Activated CD8-positive, alpha-beta T cell treated with anti-CD3 and anti-CD28 coated beads for 36 hours (primary cell): ENCODE measurements at regions not wholly inside any gene's neighbourhood (a gene's known extent, or its start where the extent isn't known, plus 50 kb on each side); places are given as distances from the start of the nearest gene placed in this dataset.
"Not testable (repeated sequence)": the region's sequence is repeated elsewhere in the genome, so short reads cannot be mapped to it uniquely, and the experiment has no call there.

Experiments
- ATAC-seq: fragments of 200-7000 bp; cut with Tn5 transposase; one replicate; pipeline ENCODE4 v1.10.0; 2021; ENCODE audit warnings: mild to moderate bottlenecking, moderate library complexity
- CTCF ChIA-PET: fragments of 350-600 bp; sonication (Branson Sonifier 250); formaldehyde crosslinking; loops from one replicate; lab custom pipeline; 2021; ENCODE audit warnings: antibody characterized with exemption; lab: Charles Lee
- POLR2A ChIA-PET: fragments of 350-600 bp; sonication (Branson Sonifier 250); formaldehyde crosslinking; loops from one replicate; lab custom pipeline; 2021; ENCODE audit warnings: antibody characterized with exemption; lab: Charles Lee
- DNase-seq: peaks from one replicate; pipeline ENCODE4 v3.0.0-alpha.2; 2020
- H3K27ac Mint-ChIP-seq: one replicate; pipeline ENCODE4 v1.8.0; 2021; ENCODE audit warnings: mild to moderate bottlenecking, mixed read lengths
- H3K27me3 Mint-ChIP-seq: one replicate; pipeline ENCODE4 v1.8.0; 2021; ENCODE audit warnings: mixed read lengths
- H3K36me3 Mint-ChIP-seq: one replicate; pipeline ENCODE4 v1.8.0; 2021; ENCODE audit warnings: low read depth, mixed read lengths
- H3K4me1 Mint-ChIP-seq: one replicate; pipeline ENCODE4 v1.8.0; 2021; ENCODE audit warnings: low read depth, mixed read lengths
- H3K4me3 Mint-ChIP-seq: one replicate; pipeline ENCODE4 v1.8.0; 2021; ENCODE audit warnings: mild to moderate bottlenecking, moderate library complexity, mixed read lengths
- H3K9me3 Mint-ChIP-seq: one replicate; pipeline ENCODE4 v1.8.0; 2021; ENCODE audit warnings: mixed read lengths
- CTCF ChIP-seq: fragments of 200-600 bp; IDR thresholded peaks from one replicate; pipeline ENCODE4 v1.8.0; 2022; ENCODE audit warnings: antibody characterized with exemption, mild to moderate bottlenecking
- intact Hi-C: fragments of 100-400 bp; cut with micrococcal nuclease; formaldehyde crosslinking; loops from one replicate; pipeline ENCODE4 v1.10.0; 2022

DNA sequence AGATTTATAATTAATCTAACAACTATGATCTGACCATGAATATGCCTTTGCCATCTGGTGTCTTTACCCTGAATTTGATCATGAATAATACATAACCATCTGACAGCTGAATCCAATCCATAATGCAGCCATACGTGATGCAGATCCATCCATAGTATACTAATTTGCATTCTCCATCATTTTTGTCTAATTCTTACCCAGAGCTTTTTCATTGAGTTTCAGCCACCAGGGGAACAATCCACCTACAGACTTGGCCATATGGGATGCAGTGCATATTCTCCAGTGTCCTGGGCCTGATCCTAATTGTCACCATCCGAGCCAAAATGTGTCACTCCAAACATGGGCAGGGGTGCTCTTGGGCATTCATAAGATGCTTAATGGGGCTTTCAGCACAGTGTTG is 227.2 kb upstream of the CRIM1 start:
- POLR2A ChIA-PET, result no interaction called here
- ATAC-seq, result no peak
- CTCF ChIA-PET, result no interaction called here
- Mint-ChIP-seq H3K4me1 (peaks cover 7% of the 10 kb centered on the region), H3K4me3 (no peak overlapping the region), H3K27me3 (no peaks in the 10 kb centered on the region), H3K9me3 (no peaks in the 10 kb centered on the region), H3K36me3 (no peaks in the 10 kb centered on the region), H3K27ac (no peak overlapping the region)
- DNase-seq, result no peak
- intact Hi-C loops, result no loop called here
- TF ChIP-seq CTCF, result no peak

- Mint-ChIP-seq H3K27me3 (peaks cover 5% of the 10 kb centered on the region), H3K9me3 (peaks cover 3% of the 10 kb centered on the region), H3K27ac (no peak overlapping the region), H3K4me3 (no peak overlapping the region), H3K4me1 (peaks cover 7% of the 10 kb centered on the region), H3K36me3 (no peaks in the 10 kb centered on the region)
- DNase-seq (no peak), ATAC-seq (no peak)
- no peak for TF ChIP-seq CTCF
- ChIA-PET POLR2A (no interaction called here), CTCF (no interaction called here)
- intact Hi-C loops, result no loop called here
These were observed 229.9 kb upstream of the CRIM1 start for GRCh38 chr2:36125702-36126101.

DNA sequence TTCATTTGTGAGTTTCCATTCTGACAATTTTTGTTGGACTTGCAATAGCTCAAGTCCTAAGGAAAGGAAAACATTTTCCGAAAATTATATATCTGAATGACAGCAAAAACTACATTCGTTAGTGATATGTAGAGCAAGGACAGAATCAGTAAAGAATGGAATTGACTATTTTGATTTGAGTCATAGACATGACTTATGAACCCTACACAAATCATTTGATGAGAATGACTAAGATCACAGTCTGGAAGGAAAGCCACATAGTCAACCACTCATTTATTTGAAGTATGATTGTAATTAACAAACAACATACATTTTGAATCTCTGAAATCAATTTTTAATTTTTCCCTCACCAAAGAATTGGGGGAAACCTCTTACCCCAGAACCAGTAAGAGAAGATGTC is 231.6 kb upstream of the CRIM1 start:
- TF ChIP-seq CTCF, result no peak
- H3K4me1 Mint-ChIP-seq, result peaks cover 7% of the 10 kb centered on the region
- ATAC-seq, result peak; percentile 42
- H3K4me3 Mint-ChIP-seq, result no peak overlapping the region
- H3K27ac Mint-ChIP-seq, result no peak overlapping the region
- H3K36me3 Mint-ChIP-seq, result no peaks in the 10 kb centered on the region
- POLR2A ChIA-PET, result no interaction called here
- CTCF ChIA-PET, result no interaction called here
- H3K27me3 Mint-ChIP-seq, result peaks cover 5% of the 10 kb centered on the region
- H3K9me3 Mint-ChIP-seq, result peaks cover 3% of the 10 kb centered on the region
- no peak for DNase-seq
- intact Hi-C loops, result no loop called here

DNA sequence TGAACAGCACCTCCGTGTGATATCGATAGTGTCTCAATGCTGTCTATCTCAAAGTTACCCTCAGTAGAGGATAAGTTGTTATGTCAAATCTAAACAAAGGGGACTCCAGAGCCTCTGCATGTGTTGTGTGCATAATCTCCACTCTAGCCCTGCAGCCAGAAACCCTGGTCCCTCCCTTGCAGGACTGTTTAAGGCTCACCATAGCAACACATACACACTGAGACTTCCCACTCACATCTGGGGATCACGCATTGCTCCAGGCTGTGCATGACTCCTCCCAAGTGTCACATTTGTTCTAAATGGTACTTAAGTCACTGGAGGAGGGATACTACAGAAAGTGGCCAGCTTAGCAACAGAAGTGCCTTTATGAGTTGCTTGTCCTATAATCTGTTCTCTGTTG is 258.6 kb upstream of the CRIM1 start:
- DNase-seq (no peak), ATAC-seq (no peak)
- no peak overlapping the region for H3K4me3 Mint-ChIP-seq
- POLR2A ChIA-PET, result no interaction called here
- H3K27me3 Mint-ChIP-seq, result no peaks in the 10 kb centered on the region
- peaks cover 4% of the 10 kb centered on the region for H3K9me3 Mint-ChIP-seq
- H3K4me1 Mint-ChIP-seq, result no peaks in the 10 kb centered on the region
- intact Hi-C loops, result no loop called here
- H3K36me3 Mint-ChIP-seq, result no peaks in the 10 kb centered on the region
- no peak overlapping the region for H3K27ac Mint-ChIP-seq
- CTCF ChIA-PET, result no interaction called here
- TF ChIP-seq CTCF, result no peak

DNA sequence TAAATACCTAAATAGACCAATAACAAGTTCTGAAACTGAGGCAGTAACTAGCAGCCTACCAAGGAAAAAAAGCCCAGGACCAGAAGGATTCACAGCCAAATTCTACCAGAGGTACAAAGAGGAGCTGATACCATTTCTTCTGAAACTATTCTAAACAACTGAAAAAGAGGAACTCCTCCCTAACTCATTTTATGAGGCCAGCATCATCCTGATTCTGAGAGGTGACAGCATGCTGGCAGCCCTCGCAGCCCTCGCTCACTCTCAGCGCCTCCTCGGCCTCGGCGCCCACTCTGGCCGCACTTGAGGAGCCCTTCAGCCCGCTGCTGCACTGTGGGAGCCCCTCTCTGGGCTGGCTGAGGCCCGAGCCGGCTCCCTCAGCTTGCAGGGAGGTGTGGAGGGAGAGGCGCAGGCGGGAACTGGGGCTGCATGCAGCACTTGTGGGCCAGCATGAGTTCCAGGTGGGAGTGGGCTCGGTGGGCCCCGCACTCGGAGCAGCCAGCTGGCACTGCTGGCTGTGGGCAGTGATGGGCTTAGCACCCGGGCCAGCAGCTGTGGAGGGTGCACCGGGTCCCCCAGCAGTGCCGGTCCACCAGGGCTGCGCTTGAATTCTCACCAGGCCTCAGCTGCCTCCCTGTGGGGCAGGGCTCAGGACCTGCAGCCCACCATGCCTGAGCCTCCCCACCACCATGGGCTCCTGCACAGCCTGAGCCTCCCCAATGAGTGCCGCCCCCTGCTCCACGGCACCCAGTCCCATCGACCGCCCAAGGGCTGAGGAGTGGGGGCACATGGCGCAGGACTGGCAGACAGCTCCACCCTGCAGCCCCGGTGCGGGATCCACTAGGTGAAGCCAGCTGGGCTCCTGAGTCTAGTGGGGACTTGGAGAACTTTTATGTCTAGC is 263.5 kb upstream of the CRIM1 start:
- DNase-seq, H3K4me1 Mint-ChIP-seq, intact Hi-C loops, H3K36me3 Mint-ChIP-seq, CTCF ChIA-PET, H3K27me3 Mint-ChIP-seq, H3K27ac Mint-ChIP-seq, H3K9me3 Mint-ChIP-seq, H3K4me3 Mint-ChIP-seq, ATAC-seq, POLR2A ChIA-PET: not testable (repeated sequence)
